Erythroblast (primary cell): ENCODE measurements at regions not wholly inside any gene's neighbourhood (a gene's known extent, or its start where the extent isn't known, plus 50 kb on each side); places are given as distances from the start of the nearest gene placed in this dataset.

Experiments
- GATA1 ChIP-seq: IDR thresholded peaks from 2 replicates; pipeline ENCODE4 v1.6.1; 2011; ENCODE audit warnings: low read depth, mild to moderate bottlenecking, control low read depth, low read length, moderate library complexity
- POLR2A ChIP-seq: IDR thresholded peaks from 2 replicates; pipeline ENCODE4 v1.6.1; 2011; ENCODE audit warnings: mild to moderate bottlenecking, low read length

- TF ChIP-seq POLR2A (no peak), GATA1 (no peak)
Measured at GRCh38 chr2:129756276-129756675, 223.2 kb upstream of the RAB6C start.
